ENCODE measurements at regions not wholly inside any gene's neighbourhood (a gene's known extent, or its start where the extent isn't known, plus 50 kb on each side); places are given as distances from the start of the nearest gene placed in this dataset.
"Not testable (repeated sequence)": the region's sequence is repeated elsewhere in the genome, so short reads cannot be mapped to it uniquely, and the experiment has no call there.

GRCh38 chrX:106220177-106220576 lies 52.1 kb downstream of the PWWP3B start:
- DNase-seq: no peak

- no peak for DNase-seq
Measured at GRCh38 chrX:106243376-106243775, 75.3 kb downstream of the PWWP3B start.

GRCh38 chrX:106246511-106246910 lies 78.4 kb downstream of the PWWP3B start:
- DNase-seq: no peak

DNA sequence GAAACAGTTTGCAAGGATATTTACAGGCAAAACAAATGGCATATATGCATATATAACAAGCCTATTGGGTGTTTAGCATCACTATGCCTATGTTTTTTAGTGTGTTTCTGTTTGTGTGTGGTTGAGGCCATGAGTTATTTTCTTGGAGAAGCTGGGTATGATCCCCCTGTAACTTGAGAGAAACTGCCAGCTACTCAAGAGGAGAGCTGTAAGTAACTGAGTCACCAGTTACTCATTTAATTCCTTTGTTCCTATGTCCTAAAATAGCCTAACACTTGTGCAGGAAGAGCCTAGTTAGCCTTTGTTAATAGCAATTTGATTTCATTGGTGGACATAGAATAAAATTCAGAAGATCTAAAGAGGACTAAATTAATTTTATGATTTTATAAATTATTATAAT lies 79.1 kb downstream of the PWWP3B start:
- DNase-seq: no peak

GRCh38 chrX:106249706-106250379 lies 81.7 kb downstream of the PWWP3B start:
- DNase-seq: no peak

DNA sequence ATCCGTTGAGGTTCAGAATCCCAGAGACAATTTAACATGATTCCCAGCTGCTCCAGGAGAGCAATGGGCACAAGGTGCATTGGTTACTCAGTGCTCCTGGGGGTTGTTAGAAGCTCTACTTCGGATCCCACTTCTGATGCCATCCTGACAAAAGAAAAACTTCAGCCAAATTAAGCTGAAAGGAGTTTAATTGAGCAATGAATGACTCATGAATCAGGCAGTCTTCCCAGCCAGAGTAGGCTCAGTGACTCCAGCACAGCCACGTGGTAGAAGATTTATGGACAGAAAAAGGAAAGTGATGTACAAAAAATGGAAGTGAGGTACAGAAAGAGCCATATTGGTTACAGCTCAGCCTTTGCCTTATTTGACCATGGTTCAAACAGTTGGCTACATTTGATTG lies 95.7 kb downstream of the PWWP3B start:
- DNase-seq: peak; percentile 8

DNA sequence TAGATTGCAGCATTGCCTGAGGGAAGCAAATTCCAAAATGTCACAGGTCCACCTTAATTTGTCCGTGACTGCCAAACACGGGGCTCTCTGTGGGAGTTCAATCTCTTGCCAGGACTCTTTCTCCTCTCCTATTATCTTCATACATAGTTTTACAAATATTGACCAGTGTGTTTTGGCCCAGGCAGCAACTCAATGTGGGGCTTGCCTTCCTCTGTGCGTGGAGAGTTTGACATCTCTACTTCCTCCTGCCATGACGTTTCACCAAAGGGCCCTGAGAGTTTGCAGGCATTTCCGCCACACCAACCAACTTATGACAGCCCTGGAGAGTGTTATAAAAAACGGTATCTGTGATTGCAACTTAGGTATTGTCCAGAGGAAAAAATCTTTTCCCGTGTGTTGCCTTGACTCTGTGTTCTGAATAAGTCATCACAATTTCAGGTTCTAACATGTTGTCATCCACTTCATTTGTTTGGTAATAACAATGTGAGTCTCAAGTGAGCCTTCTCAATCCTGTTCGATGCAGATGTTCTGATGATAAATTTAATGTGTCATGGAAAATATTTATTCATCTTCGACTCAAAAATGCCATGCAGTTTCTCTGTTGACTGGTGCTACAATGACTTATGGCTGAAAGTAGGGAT lies 106.0 kb downstream of the PWWP3B start:
- not testable (repeated sequence) for DNase-seq

- DNase-seq: not testable (repeated sequence)
Measured at GRCh38 chrX:106275172-106275571, 107.1 kb downstream of the PWWP3B start.

DNA sequence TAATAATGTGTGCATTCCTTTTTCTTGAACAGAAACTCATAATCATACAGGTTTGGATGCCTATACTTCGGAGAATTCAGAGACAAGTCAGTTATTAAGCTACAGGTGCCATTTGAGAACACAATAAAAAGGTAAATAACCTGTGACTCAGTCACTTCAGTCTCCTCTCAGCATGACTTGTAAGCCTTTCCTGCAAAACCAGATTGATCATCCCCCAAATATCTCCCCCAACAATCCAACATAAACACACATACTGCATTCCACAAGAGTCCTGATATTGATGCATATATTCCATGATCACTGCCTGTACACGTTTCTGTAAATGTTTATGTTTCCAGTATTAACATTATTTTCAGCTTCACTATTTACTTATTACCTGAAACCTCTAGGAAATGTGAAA lies 110.8 kb downstream of the PWWP3B start:
- DNase-seq: no peak

GRCh38 chrX:106281383-106281782 lies 113.3 kb downstream of the PWWP3B start:
- no peak for DNase-seq

DNA sequence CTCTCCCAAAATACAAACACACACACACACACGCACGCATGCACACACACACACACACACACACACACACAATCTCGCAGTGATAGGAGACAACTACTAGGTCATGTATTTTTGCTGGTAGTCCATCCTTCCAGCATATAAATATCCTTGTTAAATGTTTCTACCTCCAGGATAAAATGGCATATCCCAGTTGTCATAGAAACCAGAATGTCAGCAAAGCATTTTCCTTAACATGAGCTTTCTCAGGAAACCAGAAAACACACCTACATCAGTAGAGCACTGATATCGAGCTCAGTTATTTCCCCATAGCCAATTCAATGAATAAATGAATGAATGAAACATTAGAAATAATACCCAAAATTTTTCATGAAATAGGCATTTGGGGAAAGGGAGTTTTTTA lies 115.7 kb downstream of the PWWP3B start:
- DNase-seq: no peak

- DNase-seq: no peak
Measured at GRCh38 chrX:106284431-106285025, 116.4 kb downstream of the PWWP3B start.

DNA sequence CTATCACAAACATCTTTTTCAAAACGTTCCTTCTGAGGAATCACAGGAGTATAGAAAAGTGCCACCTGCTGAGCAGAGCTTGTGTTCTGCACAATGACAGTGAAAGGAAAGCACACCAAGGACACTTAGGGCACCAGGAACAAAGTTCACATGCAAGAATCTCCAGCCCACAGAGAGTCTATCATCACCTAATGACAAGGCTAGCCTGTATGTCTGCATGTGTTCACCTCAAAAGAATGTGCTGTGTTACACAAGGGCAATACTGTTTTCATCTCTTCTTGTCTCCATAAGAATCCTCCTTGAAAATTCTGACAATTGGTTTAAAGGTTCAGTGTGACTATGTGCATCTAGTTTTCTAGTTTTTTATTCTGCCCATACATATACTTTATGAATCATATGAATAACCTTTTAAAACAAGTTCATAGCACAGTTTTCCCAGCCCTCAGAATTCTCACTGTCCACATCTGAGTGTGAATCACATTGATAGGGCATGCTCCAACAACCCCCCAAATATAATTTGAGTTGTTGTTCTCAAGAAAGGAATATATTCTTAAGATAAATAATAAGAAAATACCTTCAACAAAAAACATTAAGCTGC lies 118.0 kb downstream of the PWWP3B start:
- no peak for DNase-seq

DNA sequence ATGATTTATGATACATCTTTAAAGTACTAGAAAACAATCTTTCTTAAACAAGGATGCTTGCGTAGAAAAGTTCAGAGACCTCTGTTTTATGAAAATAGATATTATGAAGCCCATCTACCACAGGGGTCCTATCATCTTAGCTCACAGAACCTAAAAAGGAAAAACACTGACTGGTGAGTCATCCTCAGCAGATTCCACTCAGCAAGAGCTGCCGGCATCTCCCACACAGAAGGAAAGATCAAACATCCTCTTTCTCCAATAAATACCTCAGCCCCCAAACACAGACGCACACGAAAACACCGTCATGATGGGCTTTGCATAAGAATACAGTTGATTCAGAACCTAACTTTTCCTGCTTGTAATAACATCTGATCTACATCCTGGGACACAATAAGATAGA lies 122.7 kb downstream of the PWWP3B start:
- not testable (repeated sequence) for DNase-seq

DNA sequence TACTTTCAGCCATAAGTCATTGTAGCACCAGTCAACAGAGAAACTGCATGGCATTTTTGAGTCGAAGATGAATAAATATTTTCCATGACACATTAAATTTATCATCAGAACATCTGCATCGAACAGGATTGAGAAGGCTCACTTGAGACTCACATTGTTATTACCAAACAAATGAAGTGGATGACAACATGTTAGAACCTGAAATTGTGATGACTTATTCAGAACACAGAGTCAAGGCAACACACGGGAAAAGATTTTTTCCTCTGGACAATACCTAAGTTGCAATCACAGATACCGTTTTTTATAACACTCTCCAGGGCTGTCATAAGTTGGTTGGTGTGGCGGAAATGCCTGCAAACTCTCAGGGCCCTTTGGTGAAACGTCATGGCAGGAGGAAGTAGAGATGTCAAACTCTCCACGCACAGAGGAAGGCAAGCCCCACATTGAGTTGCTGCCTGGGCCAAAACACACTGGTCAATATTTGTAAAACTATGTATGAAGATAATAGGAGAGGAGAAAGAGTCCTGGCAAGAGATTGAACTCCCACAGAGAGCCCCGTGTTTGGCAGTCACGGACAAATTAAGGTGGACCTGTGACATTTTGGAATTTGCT lies 123.8 kb downstream of the PWWP3B start:
- not testable (repeated sequence) for DNase-seq

DNA sequence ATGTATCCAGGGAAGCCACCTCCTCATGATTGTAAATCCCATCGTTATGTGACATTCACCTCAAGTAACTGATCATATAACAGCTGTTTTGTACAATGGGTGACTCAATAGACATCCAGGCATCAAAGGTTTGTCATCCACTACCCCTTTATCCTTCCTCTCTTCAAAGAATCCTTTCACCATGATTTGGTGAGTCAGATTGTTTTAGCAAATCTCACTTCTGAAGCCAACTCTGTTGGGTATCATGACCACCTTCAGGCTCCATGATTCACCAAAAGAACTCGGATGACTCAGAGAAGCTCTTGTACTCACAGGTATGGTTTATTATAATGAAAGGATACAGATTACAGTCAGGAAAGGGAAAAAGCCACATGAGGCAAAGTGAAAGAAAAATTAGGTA lies 132.1 kb downstream of the PWWP3B start:
- no peak for DNase-seq

DNA sequence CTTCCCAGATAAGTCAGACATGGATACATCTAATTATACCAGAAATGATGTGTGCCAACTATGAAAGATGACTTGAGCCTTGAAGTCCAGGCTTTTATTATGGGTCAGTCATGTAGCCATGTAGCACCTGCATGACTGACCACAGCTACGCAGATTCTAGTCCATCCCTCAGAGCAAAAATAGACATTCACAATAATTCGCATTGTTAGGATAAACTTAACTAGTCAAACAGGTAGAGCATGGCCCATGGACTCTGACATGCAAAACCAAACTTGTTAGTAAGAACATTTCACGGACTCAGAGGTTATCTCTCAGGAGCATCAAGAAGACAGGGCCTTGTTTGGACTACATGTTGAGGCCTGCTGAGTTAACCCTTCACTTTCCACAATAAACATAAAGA lies 132.6 kb downstream of the PWWP3B start:
- no peak for DNase-seq

DNA sequence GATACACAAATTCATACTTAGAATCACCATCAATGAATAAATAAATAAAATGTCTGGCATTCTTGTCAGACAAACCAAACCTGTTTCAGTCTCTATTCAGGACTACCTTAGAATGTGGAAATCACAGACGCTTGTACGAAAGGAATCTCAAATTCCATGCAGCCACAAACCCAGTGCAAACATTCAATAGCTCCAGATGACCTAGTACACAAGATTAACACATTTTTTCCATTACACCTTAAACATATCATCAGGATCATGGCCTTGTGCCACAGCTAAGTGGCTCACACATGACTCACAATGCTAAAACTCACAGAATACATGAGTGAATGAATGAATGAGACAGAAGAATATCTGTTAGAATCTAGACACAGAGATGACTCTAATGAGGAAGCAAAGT lies 134.2 kb downstream of the PWWP3B start:
- DNase-seq: no peak

- no peak for DNase-seq
Measured at GRCh38 chrX:106306391-106306947, 138.4 kb downstream of the PWWP3B start.

DNA sequence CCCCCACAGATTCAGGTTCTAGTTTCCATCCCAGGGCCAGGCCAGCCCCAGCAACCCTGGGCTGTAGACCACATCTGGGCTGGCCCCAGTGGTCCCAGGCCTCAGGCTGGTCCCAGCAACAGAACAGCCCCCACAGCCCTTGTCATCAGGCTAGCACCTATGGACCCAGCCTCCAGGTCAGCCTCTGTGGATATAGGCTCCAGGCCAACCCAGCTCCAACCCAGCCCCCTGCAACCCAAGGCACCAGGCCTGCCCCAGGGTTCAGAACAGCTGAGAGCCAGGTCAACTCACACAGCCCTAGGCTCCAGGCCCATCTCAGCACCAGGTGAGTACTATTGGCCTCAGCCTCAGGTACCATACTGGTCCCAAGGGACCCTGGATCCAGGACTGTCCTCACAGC lies 155.3 kb downstream of the PWWP3B start:
- DNase-seq: no peak

- DNase-seq: no peak
Measured at GRCh38 chrX:106331606-106332005, 163.5 kb downstream of the PWWP3B start.

DNA sequence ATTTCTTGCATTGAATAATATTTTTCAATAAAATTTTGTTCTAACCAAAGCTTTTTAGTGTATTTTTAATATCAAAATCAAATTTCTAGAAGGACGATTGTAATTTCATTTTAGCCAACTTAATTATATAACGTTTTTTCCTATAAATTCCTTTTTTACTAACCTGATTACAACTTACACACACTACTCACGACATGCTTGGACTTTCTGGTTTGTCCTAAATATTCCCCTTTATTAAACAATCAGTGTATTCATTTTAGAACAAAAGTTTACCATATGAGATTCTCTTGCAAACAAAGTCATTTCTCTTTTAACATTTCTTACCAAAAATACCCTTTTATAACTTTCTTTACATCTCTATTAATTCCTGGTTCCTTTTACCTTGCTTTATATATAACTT lies 173.7 kb downstream of the PWWP3B start:
- DNase-seq: no peak

DNA sequence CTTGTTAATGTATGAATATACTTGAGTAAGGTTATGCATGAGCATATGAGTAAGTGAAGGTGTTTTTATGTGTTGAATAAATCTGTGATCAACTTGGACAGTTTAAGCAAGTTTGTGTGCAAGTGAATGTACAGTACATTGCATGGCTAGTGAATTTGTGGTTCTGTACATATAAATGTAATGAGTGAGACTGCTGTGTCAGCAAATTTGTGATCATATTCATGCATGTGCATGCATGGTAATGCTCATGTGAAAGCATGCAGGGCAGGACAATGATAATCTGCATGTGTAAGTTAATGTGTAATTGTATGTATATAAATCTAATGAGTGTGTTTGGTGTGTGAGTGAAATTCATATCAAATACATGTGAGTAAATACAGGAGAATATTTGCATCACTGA lies 188.5 kb downstream of the PWWP3B start:
- no peak for DNase-seq
